SK-N-SH (cell line): ENCODE measurements at regions not wholly inside any gene's neighbourhood (a gene's known extent, or its start where the extent isn't known, plus 50 kb on each side); places are given as distances from the start of the nearest gene placed in this dataset.

Experiments
- CTCF ChIA-PET: fragments of 300-600, 350-600 bp; formaldehyde crosslinking; extraction: SDS; loops from one replicate; lab custom pipeline; 2021; lab: Yijun Ruan, JAX
- POLR2A ChIA-PET: fragments of 350-600 bp; sonication (Branson Sonifier 250); formaldehyde crosslinking; extraction: SDS; loops from one replicate; lab custom pipeline; 2020; ENCODE audit warnings: antibody characterized with exemption, inconsistent platforms; lab: Yijun Ruan, JAX
- DNase-seq: peaks from one replicate; pipeline ENCODE4 v3.0.0; 2012
- H2AFZ ChIP-seq: fragments of 200-600 bp; sonication (generic); 2 replicates; pipeline ENCODE4 v1.8.1; 2016; ENCODE audit warnings: antibody characterized with exemption, mild to moderate bottlenecking, low read depth
- H3F3A ChIP-seq: fragments of 200-600 bp; sonication (generic); replicated peaks from 2 replicates; pipeline ENCODE3; 2016; ENCODE audit warnings: antibody characterized with exemption, mild to moderate bottlenecking; ENCODE audit not compliant: insufficient read depth
- H3K27ac ChIP-seq, 2 experiments: fragments of 200-500 bp in 1 of 2; fragments of 200-600 bp in 1 of 2; sonication (Bioruptor generic) in 1 of 2; sonication (generic), shearing (Covaris generic) in 1 of 2; 2 replicates each; pipeline versions ENCODE4 v1.5.1 to v1.6.1; 2014 to 2016; ENCODE audit warnings: low read depth in 2 of 2, inconsistent platforms in 1 of 2, low read length in 1 of 2, mild to moderate bottlenecking in 1 of 2, mixed read lengths in 1 of 2
- H3K27me3 ChIP-seq: fragments of 200-600 bp; sonication (generic), shearing (Covaris generic); 2 replicates; pipeline ENCODE4 v1.6.1; 2016; ENCODE audit warnings: mixed run types; ENCODE audit not compliant: insufficient read depth
- H3K36me3 ChIP-seq, 2 experiments: fragments of 200-500 bp in 1 of 2; fragments of 200-600 bp in 1 of 2; sonication (Bioruptor generic) in 1 of 2; sonication (generic) in 1 of 2; replicated peaks in 1 of 2; 2 replicates each; pipeline versions ENCODE3 to v1.5.1; 2014 to 2016; ENCODE audit warnings: low read length in 1 of 2, mild to moderate bottlenecking in 1 of 2; ENCODE audit not compliant: insufficient read depth in 2 of 2, control insufficient read depth in 1 of 2
- H3K4me1 ChIP-seq, 2 experiments: fragments of 200-500 bp in 1 of 2; fragments of 200-600 bp in 1 of 2; sonication (Bioruptor generic) in 1 of 2; sonication (generic), shearing (Covaris generic) in 1 of 2; 2 replicates each; pipeline versions ENCODE4 v1.5.1 to v1.6.1; 2014 to 2016; ENCODE audit warnings: low read depth in 1 of 2, low read length in 1 of 2, mixed run types in 1 of 2; ENCODE audit not compliant: insufficient read depth in 2 of 2, control insufficient read depth in 1 of 2
- H3K4me2 ChIP-seq: fragments of 200-600 bp; sonication (generic), shearing (Covaris generic); 2 replicates; pipeline ENCODE4 v1.6.1; 2017; ENCODE audit warnings: mixed run types
- H3K4me3 ChIP-seq, 2 experiments: fragments of 200-500 bp in 1 of 2; fragments of 200-600 bp in 1 of 2; sonication (Bioruptor generic) in 1 of 2; sonication (generic), shearing (Covaris generic) in 1 of 2; 2 replicates each; pipeline versions ENCODE4 v1.5.1 to v1.8.1; 2014 to 2016; ENCODE audit warnings: low read depth in 2 of 2, inconsistent platforms in 1 of 2, low read length in 1 of 2, mild to moderate bottlenecking in 1 of 2, mixed read lengths in 1 of 2, moderate library complexity in 1 of 2
- H3K79me2 ChIP-seq: fragments of 200-600 bp; sonication (generic); 2 replicates; pipeline ENCODE4 v1.8.1; 2017; ENCODE audit warnings: mild to moderate bottlenecking; ENCODE audit not compliant: insufficient read depth
- H3K9ac ChIP-seq: fragments of 200-600 bp; sonication (generic); 2 replicates; pipeline ENCODE4 v1.6.1; 2017; ENCODE audit warnings: mixed run types
- H3K9me2 ChIP-seq: fragments of 200-600 bp; sonication (generic); 2 replicates; pipeline ENCODE4 v1.6.1; 2017; ENCODE audit warnings: mixed run types
- H3K9me3 ChIP-seq: fragments of 200-600 bp; sonication (generic); 2 replicates; pipeline ENCODE4 v1.6.1; 2017; ENCODE audit warnings: mixed run types, mild to moderate bottlenecking, moderate library complexity
- H4K20me1 ChIP-seq: fragments of 200-600 bp; sonication (generic); 2 replicates; pipeline ENCODE4 v1.6.1; 2017; ENCODE audit warnings: mild to moderate bottlenecking, mixed run types; ENCODE audit not compliant: insufficient read depth
- FOXM1 ChIP-seq: IDR thresholded peaks from 2 replicates; pipeline ENCODE4 v1.4.0; 2012; ENCODE audit warnings: low read depth, mild to moderate bottlenecking
- MAX ChIP-seq: IDR thresholded peaks from 2 replicates; pipeline ENCODE4 v1.4.0; 2012; ENCODE audit warnings: low read depth
- NFIC ChIP-seq: IDR thresholded peaks from 2 replicates; pipeline ENCODE4 v1.4.0; 2012; ENCODE audit warnings: borderline replicate concordance
- POLR2AphosphoS5 ChIP-seq: IDR thresholded peaks from 2 replicates; pipeline ENCODE4 v1.6.1; 2012; ENCODE audit warnings: low read depth, low read length
- RAD21 ChIP-seq: IDR thresholded peaks from 2 replicates; pipeline ENCODE4 v1.6.1; 2012; ENCODE audit warnings: mild to moderate bottlenecking, low read length
- REST ChIP-seq: IDR thresholded peaks from 2 replicates; pipeline ENCODE4 v1.6.1; 2012; ENCODE audit warnings: mild to moderate bottlenecking, low read depth, low read length, moderate library complexity
- RFX5 ChIP-seq: IDR thresholded peaks from 2 replicates; pipeline ENCODE4 v1.6.1; 2012; ENCODE audit warnings: mild to moderate bottlenecking, improper control_type of control experiment, low read length
- RXRA ChIP-seq: IDR thresholded peaks from 2 replicates; pipeline ENCODE4 v1.4.0; 2012; ENCODE audit warnings: low read depth, mild to moderate bottlenecking, borderline replicate concordance
- ZBTB33 ChIP-seq: IDR thresholded peaks from 2 replicates; pipeline ENCODE4 v1.4.0; 2012; ENCODE audit warnings: low read depth, borderline replicate concordance
- WGBS: methylation state at CpG from one replicate; pipeline ENCODE4 v1.1.6; 2017; ENCODE audit warnings: low lambda C conversion rate; 5-methylcytosine and 5-hydroxymethylcytosine counted together

- TF ChIP-seq REST (no peak), RAD21 (peak; percentile 74), MAX (0 out of 2 replicates have a peak, but pooled peaks have one; percentile 22), RFX5 (no peak)
Measured at GRCh38 chrX:130539721-130540321, 138.0 kb downstream of the RBMX2 start (continued).

GRCh38 chrX:130543603-130544325 lies 142.0 kb downstream of the RBMX2 start:
- H3K27ac ChIP-seq: no peak overlapping the region
- no peaks in the 10 kb centered on the region for H4K20me1 ChIP-seq
- H3K4me2 ChIP-seq: no peak overlapping the region
- ChIA-PET CTCF (interaction anchor here (6.7 kb wide), 1 partner anchor 372 kb away, joined by 60 read pairs; no protein-coding TSS in a partner anchor), POLR2A (no interaction called here)
- no peak for DNase-seq
- peaks cover 7% of the 10 kb centered on the region; the same call in 1 of the 2 replicates for H3K27me3 ChIP-seq
- H3K4me1 ChIP-seq: no peaks in the 10 kb centered on the region
- no peak overlapping the region for H3K9ac ChIP-seq
- H3K79me2 ChIP-seq: no peaks in the 10 kb centered on the region
- TF ChIP-seq NFIC (no peak), FOXM1 (no peak), RXRA (no peak), ZBTB33 (no peak), POLR2AphosphoS5 (no peak)
- H3K9me2 ChIP-seq: no peaks in the 10 kb centered on the region
- H3K36me3 ChIP-seq: no peaks in the 10 kb centered on the region
- H3F3A ChIP-seq: no peaks in the 10 kb centered on the region
- H3K9me3 ChIP-seq: no peaks in the 10 kb centered on the region
- H3K4me3 ChIP-seq: no peak overlapping the region
- WGBS: 26% methylated on average over 4 of the region's 4 CpGs
- no peak overlapping the region for H2AFZ ChIP-seq
